Esophagus squamous epithelium (tissue), 4 donors: ENCODE measurements at regions not wholly inside any gene's neighbourhood (a gene's known extent, or its start where the extent isn't known, plus 50 kb on each side); places are given as distances from the start of the nearest gene placed in this dataset.

Experiments used
- POLR2A ChIP-seq, 4 donors: fragments of 450-650 bp; IDR thresholded peaks; one replicate each; pipeline ENCODE4 v1.6.1; 2017; ENCODE audit warnings: antibody characterized with exemption in 4 of 4, mild to moderate bottlenecking in 4 of 4, moderate library complexity in 3 of 4
- TF ChIP-seq, protein P1 (sequence below), 6 experiments: fragments of 450-650 bp in 4 of 6; fragments of 200-600 bp in 2 of 6; sonication (generic) in 2 of 6; IDR thresholded peaks; one replicate each; pipeline ENCODE4 v1.5.1; 2016 to 2019; ENCODE audit warnings: antibody characterized with exemption in 6 of 6, mild to moderate bottlenecking in 4 of 6, moderate library complexity in 4 of 6

- TF ChIP-seq, protein P1, sequence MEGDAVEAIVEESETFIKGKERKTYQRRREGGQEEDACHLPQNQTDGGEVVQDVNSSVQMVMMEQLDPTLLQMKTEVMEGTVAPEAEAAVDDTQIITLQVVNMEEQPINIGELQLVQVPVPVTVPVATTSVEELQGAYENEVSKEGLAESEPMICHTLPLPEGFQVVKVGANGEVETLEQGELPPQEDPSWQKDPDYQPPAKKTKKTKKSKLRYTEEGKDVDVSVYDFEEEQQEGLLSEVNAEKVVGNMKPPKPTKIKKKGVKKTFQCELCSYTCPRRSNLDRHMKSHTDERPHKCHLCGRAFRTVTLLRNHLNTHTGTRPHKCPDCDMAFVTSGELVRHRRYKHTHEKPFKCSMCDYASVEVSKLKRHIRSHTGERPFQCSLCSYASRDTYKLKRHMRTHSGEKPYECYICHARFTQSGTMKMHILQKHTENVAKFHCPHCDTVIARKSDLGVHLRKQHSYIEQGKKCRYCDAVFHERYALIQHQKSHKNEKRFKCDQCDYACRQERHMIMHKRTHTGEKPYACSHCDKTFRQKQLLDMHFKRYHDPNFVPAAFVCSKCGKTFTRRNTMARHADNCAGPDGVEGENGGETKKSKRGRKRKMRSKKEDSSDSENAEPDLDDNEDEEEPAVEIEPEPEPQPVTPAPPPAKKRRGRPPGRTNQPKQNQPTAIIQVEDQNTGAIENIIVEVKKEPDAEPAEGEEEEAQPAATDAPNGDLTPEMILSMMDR (IDR thresholded peaks at IDR 0.05) = no peak
- TF ChIP-seq POLR2A (IDR thresholded peaks at IDR 0.05) = no peak
Observed at GRCh38 chr13:79907527-79907926, 426.6 kb downstream of the NDFIP2 start.
